ENCODE measurements at regions not wholly inside any gene's neighbourhood (a gene's known extent, or its start where the extent isn't known, plus 50 kb on each side); places are given as distances from the start of the nearest gene placed in this dataset.

- Histone ChIP-seq H3K4me1 (ENCODE audit: control insufficient read depth, insufficient read depth, low read length) (no peaks in the 10 kb centered on the region), H4K91ac (ENCODE audit: insufficient read depth, low read depth, low read length) (no peak overlapping the region), H2AK9ac (replicated peaks; ENCODE audit: low read depth, low read length, poor library complexity) (no peak overlapping the region), H3K9me1 (ENCODE audit: insufficient read depth, low read length) (no peaks in the 10 kb centered on the region), H3K4ac (ENCODE audit: low read depth, low read length) (no peak overlapping the region), H3K4me2 (ENCODE audit: low read depth, low read length) (no peak overlapping the region), H3K4me3 (ENCODE audit: insufficient read depth, low read depth, low read length) (no peak overlapping the region), H2BK20ac (ENCODE audit: low read depth, low read length) (no peak overlapping the region), H3K9me3 (ENCODE audit: control insufficient read depth, insufficient read depth, low read length) (no peaks in the 10 kb centered on the region), H2BK15ac (ENCODE audit: low read depth, low read length) (no peak overlapping the region), H3K14ac (replicated peaks; ENCODE audit: low read depth, low read length) (no peak overlapping the region), H4K8ac (ENCODE audit: low read depth in 2 of 2, low read length in 2 of 2) (no peak overlapping the region), H2AK5ac (ENCODE audit: low read depth, low read length) (no peak overlapping the region), H2BK5ac (ENCODE audit: low read depth, low read length, poor library complexity, severe bottlenecking) (no peak overlapping the region), H3K18ac (ENCODE audit: low read depth, low read length) (no peak overlapping the region), H3K56ac (ENCODE audit: extremely low read depth, insufficient read depth, low read length) (no peak overlapping the region), H3K9ac (ENCODE audit: low read depth, low read length) (no peak overlapping the region), H4K20me1 (ENCODE audit: insufficient read depth, low read length) (no peaks in the 10 kb centered on the region), H3K23ac (ENCODE audit: low read depth, low read length) (no peak overlapping the region), H4K5ac (ENCODE audit: low read depth, low read length) (no peak overlapping the region), H3K27ac (ENCODE audit: insufficient read depth, low read length) (no peak overlapping the region), H3K27me3 (ENCODE audit: control insufficient read depth, insufficient read depth, low read length) (no peaks in the 10 kb centered on the region; the same call in 1 of the 2 replicates), H3K36me3 (ENCODE audit: control insufficient read depth, insufficient read depth, low read length) (no peaks in the 10 kb centered on the region), H2BK120ac (ENCODE audit: low read depth, low read length) (no peak overlapping the region), H3K79me1 (ENCODE audit: low read depth in 1 of 2, low read length in 2 of 2) (no peaks in the 10 kb centered on the region), H2AFZ (replicated peaks; ENCODE audit: low read length, poor library complexity) (no peak overlapping the region)
- ChIA-PET CTCF (no interaction called here), POLR2A (ENCODE audit: unreplicated experiment) (no interaction called here)
- dilution Hi-C loops (cut with HindIII; ENCODE audit: low sequenced_read_pairs, unreplicated experiment), result no loop called here
- intact Hi-C loops (cut with micrococcal nuclease), result no loop called here
- no TSS peak for BruUV-seq (replicated peaks)
- DNase-seq, result no peak
- TF ChIP-seq MAZ (IDR thresholded peaks at IDR 0.05; ENCODE audit: borderline replicate concordance, low read depth, low read length), result no peak
- no peak for TF ChIP-seq NFE2L2 (IDR thresholded peaks at IDR 0.05; ENCODE audit: low read depth, low read length)
- TF ChIP-seq ELK1 (IDR thresholded peaks at IDR 0.05; ENCODE audit: borderline replicate concordance, low read depth, low read length), result no peak
- no peak for TF ChIP-seq FOS (IDR thresholded peaks at IDR 0.05; ENCODE audit: low read depth, low read length)
- no peak for TF ChIP-seq MAFK (IDR thresholded peaks at IDR 0.05; ENCODE audit: low read depth, low read length)
- no peak for TF ChIP-seq RAD21 (IDR thresholded peaks at IDR 0.05; ENCODE audit: low read length)
- TF ChIP-seq RFX5 (IDR thresholded peaks at IDR 0.05; ENCODE audit: low read depth, low read length), result no peak
- TF ChIP-seq USF2 (IDR thresholded peaks at IDR 0.05; ENCODE audit: low read depth, low read length), result no peak
- TF ChIP-seq POLR2A (IDR thresholded peaks at IDR 0.05; ENCODE audit: low read depth, low read length), result no peak
- TF ChIP-seq MXI1 (IDR thresholded peaks at IDR 0.05; ENCODE audit: borderline replicate concordance, low read depth, low read length), result no peak
- no peak for TF ChIP-seq SMC3 (IDR thresholded peaks at IDR 0.05; ENCODE audit: low read depth, low read length)
- TF ChIP-seq BHLHE40 (IDR thresholded peaks at IDR 0.05; ENCODE audit: low read depth, low read length), result no peak
- TF ChIP-seq RCOR1 (IDR thresholded peaks at IDR 0.05; ENCODE audit: insufficient replicate concordance, low read length), result no peak
- WGBS, 2 experiments (ENCODE audit: extremely low coverage in 2 of 2, insufficient read length in 1 of 2), result no CpG with 5 or more reads among the region's 5 CpGs
- in situ Hi-C loops (cut with MboI; ENCODE audit: low sequenced_read_pairs), result loop anchor here (10.0 kb wide), 1 partner anchor 498 kb away; no protein-coding TSS in a partner anchor
- ATAC-seq (ENCODE audit: low read depth), result no peak
Observed at GRCh38 chr12:67446716-67447115, 177.6 kb downstream of the CAND1 start.
